Suprapubic skin (tissue), 4 donors: ENCODE measurements at regions not wholly inside any gene's neighbourhood (a gene's known extent, or its start where the extent isn't known, plus 50 kb on each side); places are given as distances from the start of the nearest gene placed in this dataset.

ENCODE experiments used
- DNase-seq, 2 donors: peaks; one replicate each; pipeline ENCODE4 v3.0.0-alpha.2; 2019; ENCODE audit warnings: low spot score in 2 of 2
- H3K27ac ChIP-seq: fragments of 200-600 bp; sonication (generic); one replicate; pipeline ENCODE4 v1.5.1; 2019
- H3K27me3 ChIP-seq: fragments of 200-600 bp; sonication (generic); one replicate; pipeline ENCODE4 v1.5.1; 2019
- H3K36me3 ChIP-seq: fragments of 200-600 bp; sonication (generic); one replicate; pipeline ENCODE4 v1.5.1; 2019
- H3K4me1 ChIP-seq: fragments of 200-600 bp; sonication (generic); one replicate; pipeline ENCODE4 v1.5.1; 2019
- H3K4me3 ChIP-seq: fragments of 200-600 bp; sonication (generic); one replicate; pipeline ENCODE4 v1.5.1; 2019; ENCODE audit warnings: mild to moderate bottlenecking
- H3K9me3 ChIP-seq: fragments of 200-600 bp; sonication (generic); one replicate; pipeline ENCODE4 v1.5.1; 2019
- EP300 ChIP-seq: sonication (generic); formaldehyde crosslinking; IDR thresholded peaks from one replicate; pipeline ENCODE4 v1.6.1; 2017; ENCODE audit warnings: antibody characterized with exemption
- POLR2A ChIP-seq, 2 donors: fragments of 450-650 bp; IDR thresholded peaks; one replicate each; pipeline ENCODE4 v1.6.1; 2017; ENCODE audit warnings: antibody characterized with exemption in 2 of 2, mild to moderate bottlenecking in 2 of 2, moderate library complexity in 2 of 2
- WGBS: methylation state at CpG from one replicate; pipeline ENCODE4 v1.1.5; 2018; 5-methylcytosine and 5-hydroxymethylcytosine counted together
- TF ChIP-seq, protein P1 (sequence below), 2 donors: fragments of 200-600 bp in 1 of 2; fragments of 450-650 bp in 1 of 2; sonication (generic) in 1 of 2; IDR thresholded peaks; one replicate each; pipeline ENCODE4 v1.5.1; 2016 to 2019; ENCODE audit warnings: antibody characterized with exemption in 2 of 2, mild to moderate bottlenecking in 1 of 2, moderate library complexity in 1 of 2

DNA sequence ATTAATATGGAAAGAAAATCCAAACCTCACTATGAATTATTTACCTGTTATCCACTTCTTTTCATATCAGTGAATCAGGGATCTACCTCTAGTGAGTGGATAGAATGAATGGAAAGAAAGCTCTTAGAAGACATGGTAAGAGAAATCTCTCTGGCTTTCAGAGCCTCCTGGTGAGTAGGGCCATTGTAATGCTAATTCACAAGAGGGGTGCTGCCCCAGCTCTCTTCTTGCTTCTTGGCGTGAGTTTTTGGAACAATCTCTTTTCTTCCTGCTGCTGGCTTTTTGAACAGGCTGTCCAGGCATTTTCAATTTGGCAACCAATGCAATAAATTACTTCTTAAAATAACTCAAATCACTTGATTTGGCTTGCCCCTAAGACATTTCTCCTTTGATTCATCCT lies 49.9 kb upstream of the KCNN2 start:
- Histone ChIP-seq H3K27ac (no peak overlapping the region), H3K4me3 (no peak overlapping the region), H3K4me1 (no peaks in the 10 kb centered on the region), H3K27me3 (no peaks in the 10 kb centered on the region), H3K36me3 (no peaks in the 10 kb centered on the region), H3K9me3 (no peaks in the 10 kb centered on the region)
- TF ChIP-seq, protein P1, sequence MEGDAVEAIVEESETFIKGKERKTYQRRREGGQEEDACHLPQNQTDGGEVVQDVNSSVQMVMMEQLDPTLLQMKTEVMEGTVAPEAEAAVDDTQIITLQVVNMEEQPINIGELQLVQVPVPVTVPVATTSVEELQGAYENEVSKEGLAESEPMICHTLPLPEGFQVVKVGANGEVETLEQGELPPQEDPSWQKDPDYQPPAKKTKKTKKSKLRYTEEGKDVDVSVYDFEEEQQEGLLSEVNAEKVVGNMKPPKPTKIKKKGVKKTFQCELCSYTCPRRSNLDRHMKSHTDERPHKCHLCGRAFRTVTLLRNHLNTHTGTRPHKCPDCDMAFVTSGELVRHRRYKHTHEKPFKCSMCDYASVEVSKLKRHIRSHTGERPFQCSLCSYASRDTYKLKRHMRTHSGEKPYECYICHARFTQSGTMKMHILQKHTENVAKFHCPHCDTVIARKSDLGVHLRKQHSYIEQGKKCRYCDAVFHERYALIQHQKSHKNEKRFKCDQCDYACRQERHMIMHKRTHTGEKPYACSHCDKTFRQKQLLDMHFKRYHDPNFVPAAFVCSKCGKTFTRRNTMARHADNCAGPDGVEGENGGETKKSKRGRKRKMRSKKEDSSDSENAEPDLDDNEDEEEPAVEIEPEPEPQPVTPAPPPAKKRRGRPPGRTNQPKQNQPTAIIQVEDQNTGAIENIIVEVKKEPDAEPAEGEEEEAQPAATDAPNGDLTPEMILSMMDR (IDR thresholded peaks at IDR 0.05) = no peak
- TF ChIP-seq EP300 (no peak), POLR2A (IDR thresholded peaks at IDR 0.05) (no peak)
- 5% methylated on average over 1 of the region's 1 CpG for WGBS
- DNase-seq = no peak
